Neural cell (in vitro differentiated cells): ENCODE measurements at regions not wholly inside any gene's neighbourhood (a gene's known extent, or its start where the extent isn't known, plus 50 kb on each side); places are given as distances from the start of the nearest gene placed in this dataset.

Experiments
- H2AFZ ChIP-seq: fragments of 200-600, 300-800 bp; sonication (generic), shearing (Covaris generic); 2 replicates; pipeline ENCODE4 v1.6.0; 2014; ENCODE audit warnings: low read depth, mild to moderate bottlenecking, antibody characterized with exemption, low read length, moderate library complexity
- H3F3A ChIP-seq: fragments of 200-600 bp; shearing (Covaris generic); 2 replicates; pipeline ENCODE4 v1.6.1; 2016; ENCODE audit warnings: mild to moderate bottlenecking, moderate library complexity, mixed read lengths, antibody characterized with exemption, low read length; ENCODE audit not compliant: insufficient read depth, poor library complexity, severe bottlenecking
- H3K27ac ChIP-seq: fragments of 200-600, 300-800 bp; sonication (generic), shearing (Covaris generic); 2 replicates; pipeline ENCODE4 v1.5.1; 2014; ENCODE audit warnings: mild to moderate bottlenecking, low read length, moderate library complexity
- H3K27me3 ChIP-seq: fragments of 300-800, 200-600 bp; sonication (generic), shearing (Covaris generic); 2 replicates; pipeline ENCODE4 v1.6.0; 2014; ENCODE audit warnings: mild to moderate bottlenecking, low read depth, low read length, moderate library complexity; ENCODE audit not compliant: insufficient read depth
- H3K36me3 ChIP-seq: fragments of 300-800, 200-600 bp; sonication (generic), shearing (Covaris generic); 2 replicates; pipeline ENCODE4 v1.5.1; 2014; ENCODE audit warnings: mild to moderate bottlenecking, antibody characterized with exemption, low read length, moderate library complexity; ENCODE audit not compliant: insufficient read depth
- H3K4me2 ChIP-seq: fragments of 300-800, 200-600 bp; sonication (generic), shearing (Covaris generic); 2 replicates; pipeline ENCODE4 v1.6.0; 2014; ENCODE audit warnings: mild to moderate bottlenecking, low read length
- H3K4me3 ChIP-seq: fragments of 300-800, 200-600 bp; sonication (generic), shearing (Covaris generic); 2 replicates; pipeline ENCODE4 v1.5.1; 2014; ENCODE audit warnings: mild to moderate bottlenecking, low read length, moderate library complexity
- H3K79me2 ChIP-seq: fragments of 200-600 bp; shearing (Covaris generic); replicated peaks from 2 replicates; pipeline ENCODE4 v1.6.0; 2014; ENCODE audit warnings: mild to moderate bottlenecking, low read length, moderate library complexity; ENCODE audit not compliant: insufficient read depth
- H3K9ac ChIP-seq: fragments of 300-800, 200-600 bp; sonication (generic), shearing (Covaris generic); 2 replicates; pipeline ENCODE4 v1.6.1; 2016; ENCODE audit warnings: mild to moderate bottlenecking, low read length, mixed read lengths
- H3K9me2 ChIP-seq: fragments of 200-600 bp; shearing (Covaris generic); 2 replicates; pipeline ENCODE4 v1.6.1; 2016; ENCODE audit warnings: mild to moderate bottlenecking, low read length, mixed read lengths; ENCODE audit not compliant: insufficient read depth
- H3K9me3 ChIP-seq: fragments of 200-600, 300-800 bp; sonication (generic), shearing (Covaris generic); 2 replicates; pipeline ENCODE4 v1.6.1; 2016; ENCODE audit warnings: mild to moderate bottlenecking, mixed run types, low read length, moderate library complexity, mixed read lengths
- H4K20me1 ChIP-seq: fragments of 200-600 bp; shearing (Covaris generic); 2 replicates; pipeline ENCODE4 v1.6.1; 2016; ENCODE audit warnings: mild to moderate bottlenecking, mixed run types; ENCODE audit not compliant: insufficient read depth
- EP300 ChIP-seq: fragments of 450-650 bp; conservative IDR thresholded peaks from 2 replicates; pipeline ENCODE4 v1.6.1; 2014; ENCODE audit warnings: antibody characterized with exemption, mild to moderate bottlenecking, moderate library complexity; ENCODE audit not compliant: poor library complexity, severe bottlenecking
- EZH2 ChIP-seq: fragments of 200-600, 300-800 bp; shearing (Covaris generic), sonication (generic); IDR thresholded peaks from 2 replicates; pipeline ENCODE4 v1.6.1; 2014; ENCODE audit warnings: antibody characterized with exemption, low read length, borderline replicate concordance, mild to moderate bottlenecking; ENCODE audit not compliant: insufficient read depth, poor library complexity, severe bottlenecking
- MXI1 ChIP-seq: fragments of 450-650 bp; conservative IDR thresholded peaks from 2 replicates; pipeline ENCODE4 v1.6.1; 2014; ENCODE audit warnings: antibody characterized with exemption, mild to moderate bottlenecking; ENCODE audit not compliant: poor library complexity, severe bottlenecking
- POLR2AphosphoS5 ChIP-seq: IDR thresholded peaks from 2 replicates; pipeline ENCODE4 v1.6.1; 2012
- RAD21 ChIP-seq: fragments of 450-650 bp; conservative IDR thresholded peaks from 2 replicates; pipeline ENCODE4 v1.6.1; 2014; ENCODE audit warnings: antibody characterized with exemption, mild to moderate bottlenecking, moderate library complexity
- SMC3 ChIP-seq: fragments of 450-650 bp; conservative IDR thresholded peaks from 2 replicates; pipeline ENCODE4 v1.6.1; 2014; ENCODE audit warnings: antibody characterized with exemption, mild to moderate bottlenecking, moderate library complexity; ENCODE audit not compliant: poor library complexity
- TAF1 ChIP-seq: IDR thresholded peaks from 2 replicates; pipeline ENCODE4 v1.6.1; 2012; ENCODE audit warnings: low read depth
- TF ChIP-seq, protein P1 (sequence below): fragments of 450-650 bp; IDR thresholded peaks from 2 replicates; pipeline ENCODE4 v1.5.1; 2014; ENCODE audit warnings: antibody characterized with exemption, mild to moderate bottlenecking, moderate library complexity; ENCODE audit not compliant: poor library complexity, severe bottlenecking
- TF ChIP-seq, protein P2 (sequence below): IDR thresholded peaks from 2 replicates; pipeline ENCODE4 v1.6.1; 2012; ENCODE audit warnings: borderline replicate concordance

DNA sequence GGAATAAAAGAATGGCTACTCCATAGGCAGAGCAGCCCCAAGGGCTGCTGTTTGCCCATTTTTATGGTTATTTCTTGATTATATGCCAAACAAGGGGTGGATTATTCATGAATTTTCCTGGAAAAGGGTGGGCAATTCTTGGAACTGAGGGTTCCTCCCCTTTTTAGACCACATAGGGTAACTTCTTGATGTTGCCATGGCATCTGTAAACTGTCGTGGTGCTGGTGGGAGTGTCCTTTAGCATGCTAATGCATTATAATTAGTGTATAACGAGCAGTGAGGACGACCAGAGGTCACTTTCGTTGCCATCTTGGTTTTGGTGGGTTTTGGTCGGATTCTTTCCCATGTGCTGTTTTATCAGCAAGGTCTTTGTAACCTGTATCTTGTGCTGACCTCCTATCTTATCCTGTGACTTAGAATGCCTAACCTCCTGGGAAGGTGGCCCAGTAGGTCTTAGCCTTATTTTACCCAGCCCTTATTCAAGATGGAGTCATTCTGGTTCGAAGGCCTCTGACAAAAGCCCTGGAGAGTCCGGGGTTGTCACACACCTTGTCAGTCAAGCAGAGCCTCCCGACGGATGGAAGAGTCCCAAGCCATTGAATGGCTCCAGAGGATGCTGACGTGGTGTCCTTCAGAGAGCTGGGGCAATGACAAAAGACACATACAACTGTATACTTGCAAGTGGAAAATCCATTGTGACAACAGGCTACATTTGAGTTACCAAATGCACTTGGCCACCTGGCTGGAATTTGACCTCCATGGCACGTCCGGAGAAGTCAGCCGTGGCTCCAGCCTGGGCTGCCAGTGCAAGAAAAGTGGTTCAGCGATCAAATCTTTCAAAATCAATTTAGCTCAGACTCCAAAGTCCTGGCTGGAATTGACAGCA, 67.1 kb upstream of the CLINT1 start:
- Histone ChIP-seq H3K9me3 (no peaks in the 10 kb centered on the region), H3K27me3 (no peaks in the 10 kb centered on the region), H3K4me2 (no peak overlapping the region), H3K9ac (no peak overlapping the region), H3F3A (no peaks in the 10 kb centered on the region), H3K4me3 (no peak overlapping the region), H3K9me2 (no peaks in the 10 kb centered on the region), H4K20me1 (no peaks in the 10 kb centered on the region), H3K79me2 (no peaks in the 10 kb centered on the region), H3K27ac (no peak overlapping the region), H2AFZ (no peak overlapping the region), H3K36me3 (no peaks in the 10 kb centered on the region)
- no peak for TF ChIP-seq SMC3

DNA sequence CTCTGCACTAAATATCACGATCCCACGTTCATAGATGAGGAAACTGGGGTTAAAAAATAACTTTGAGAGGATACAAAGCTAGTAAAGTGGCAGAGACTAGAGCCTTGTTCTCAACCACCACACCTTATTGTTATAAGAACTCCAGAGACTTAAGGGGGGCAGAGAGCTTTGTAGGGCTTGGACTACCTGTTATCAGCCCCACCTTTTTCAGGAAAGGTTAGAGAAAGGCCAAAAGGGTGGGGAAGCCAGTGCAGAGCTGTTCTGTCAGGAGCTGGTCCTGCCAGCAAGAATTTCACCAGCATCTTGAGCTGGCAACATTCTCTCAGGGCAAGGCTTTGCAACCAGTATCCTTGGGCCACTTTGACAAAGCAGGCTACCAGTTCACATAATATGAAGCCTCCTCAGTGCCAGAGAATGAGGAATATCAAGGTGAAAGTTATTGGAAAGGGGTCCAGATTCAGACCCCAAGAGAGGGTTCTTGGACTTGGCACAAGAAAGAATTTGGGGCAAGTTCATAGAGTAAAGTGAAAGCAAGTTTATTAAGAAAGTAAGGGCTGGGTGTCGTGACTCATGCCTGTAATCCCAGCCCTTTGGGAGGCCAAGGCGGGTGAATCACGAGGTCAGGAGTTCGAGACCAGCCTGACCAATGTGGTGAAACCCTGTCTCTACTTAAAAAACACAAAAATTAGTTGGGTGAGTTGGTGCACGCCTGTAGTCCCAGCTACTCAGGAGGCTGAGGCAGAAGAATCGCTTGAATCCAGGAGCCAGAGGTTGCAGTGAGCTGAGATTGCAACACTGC, 66.2 kb upstream of the CLINT1 start:
- Histone ChIP-seq H3K9me3 (no peaks in the 10 kb centered on the region), H4K20me1 (no peaks in the 10 kb centered on the region), H3K9me2 (no peaks in the 10 kb centered on the region), H3K79me2 (no peaks in the 10 kb centered on the region), H3K36me3 (no peaks in the 10 kb centered on the region), H3K4me3 (no peak overlapping the region), H3K9ac (no peak overlapping the region), H3K4me2 (no peak overlapping the region), H3K27ac (no peak overlapping the region), H3K27me3 (no peaks in the 10 kb centered on the region), H2AFZ (no peak overlapping the region), H3F3A (no peaks in the 10 kb centered on the region)
- TF ChIP-seq TAF1 (no peak), SMC3 (no peak), POLR2AphosphoS5 (no peak), RAD21 (no peak)

DNA sequence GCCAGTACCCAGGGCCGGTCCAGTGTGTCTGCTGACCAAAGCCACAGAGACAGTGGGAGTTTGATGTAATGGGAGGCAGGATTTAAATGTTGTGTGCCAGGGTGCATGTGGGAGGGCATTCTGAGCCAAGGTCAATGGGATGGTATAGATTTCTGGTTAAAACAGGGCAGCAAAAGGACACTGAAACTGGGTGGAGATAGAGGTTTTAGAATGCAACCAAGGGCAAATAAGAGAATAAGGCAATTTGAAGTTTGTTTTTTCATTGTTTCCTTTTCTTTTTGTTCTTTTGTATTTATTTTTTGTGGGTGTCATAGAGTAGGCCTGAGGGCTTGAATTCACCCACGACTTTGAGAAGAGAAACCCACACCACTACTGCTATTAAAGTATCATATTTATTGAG, 65.5 kb upstream of the CLINT1 start:
- Histone ChIP-seq H3K9ac (no peak overlapping the region), H3K79me2 (no peaks in the 10 kb centered on the region), H3K4me2 (no peak overlapping the region), H3F3A (no peaks in the 10 kb centered on the region), H3K4me3 (no peak overlapping the region), H2AFZ (no peak overlapping the region), H3K9me3 (no peaks in the 10 kb centered on the region), H3K9me2 (no peaks in the 10 kb centered on the region), H3K36me3 (no peaks in the 10 kb centered on the region), H3K27ac (no peak overlapping the region), H4K20me1 (no peaks in the 10 kb centered on the region), H3K27me3 (no peaks in the 10 kb centered on the region)
- no peak for TF ChIP-seq MXI1
- TF ChIP-seq, protein P1, sequence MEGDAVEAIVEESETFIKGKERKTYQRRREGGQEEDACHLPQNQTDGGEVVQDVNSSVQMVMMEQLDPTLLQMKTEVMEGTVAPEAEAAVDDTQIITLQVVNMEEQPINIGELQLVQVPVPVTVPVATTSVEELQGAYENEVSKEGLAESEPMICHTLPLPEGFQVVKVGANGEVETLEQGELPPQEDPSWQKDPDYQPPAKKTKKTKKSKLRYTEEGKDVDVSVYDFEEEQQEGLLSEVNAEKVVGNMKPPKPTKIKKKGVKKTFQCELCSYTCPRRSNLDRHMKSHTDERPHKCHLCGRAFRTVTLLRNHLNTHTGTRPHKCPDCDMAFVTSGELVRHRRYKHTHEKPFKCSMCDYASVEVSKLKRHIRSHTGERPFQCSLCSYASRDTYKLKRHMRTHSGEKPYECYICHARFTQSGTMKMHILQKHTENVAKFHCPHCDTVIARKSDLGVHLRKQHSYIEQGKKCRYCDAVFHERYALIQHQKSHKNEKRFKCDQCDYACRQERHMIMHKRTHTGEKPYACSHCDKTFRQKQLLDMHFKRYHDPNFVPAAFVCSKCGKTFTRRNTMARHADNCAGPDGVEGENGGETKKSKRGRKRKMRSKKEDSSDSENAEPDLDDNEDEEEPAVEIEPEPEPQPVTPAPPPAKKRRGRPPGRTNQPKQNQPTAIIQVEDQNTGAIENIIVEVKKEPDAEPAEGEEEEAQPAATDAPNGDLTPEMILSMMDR = no peak
- no peak for TF ChIP-seq EZH2
- TF ChIP-seq, protein P2, sequence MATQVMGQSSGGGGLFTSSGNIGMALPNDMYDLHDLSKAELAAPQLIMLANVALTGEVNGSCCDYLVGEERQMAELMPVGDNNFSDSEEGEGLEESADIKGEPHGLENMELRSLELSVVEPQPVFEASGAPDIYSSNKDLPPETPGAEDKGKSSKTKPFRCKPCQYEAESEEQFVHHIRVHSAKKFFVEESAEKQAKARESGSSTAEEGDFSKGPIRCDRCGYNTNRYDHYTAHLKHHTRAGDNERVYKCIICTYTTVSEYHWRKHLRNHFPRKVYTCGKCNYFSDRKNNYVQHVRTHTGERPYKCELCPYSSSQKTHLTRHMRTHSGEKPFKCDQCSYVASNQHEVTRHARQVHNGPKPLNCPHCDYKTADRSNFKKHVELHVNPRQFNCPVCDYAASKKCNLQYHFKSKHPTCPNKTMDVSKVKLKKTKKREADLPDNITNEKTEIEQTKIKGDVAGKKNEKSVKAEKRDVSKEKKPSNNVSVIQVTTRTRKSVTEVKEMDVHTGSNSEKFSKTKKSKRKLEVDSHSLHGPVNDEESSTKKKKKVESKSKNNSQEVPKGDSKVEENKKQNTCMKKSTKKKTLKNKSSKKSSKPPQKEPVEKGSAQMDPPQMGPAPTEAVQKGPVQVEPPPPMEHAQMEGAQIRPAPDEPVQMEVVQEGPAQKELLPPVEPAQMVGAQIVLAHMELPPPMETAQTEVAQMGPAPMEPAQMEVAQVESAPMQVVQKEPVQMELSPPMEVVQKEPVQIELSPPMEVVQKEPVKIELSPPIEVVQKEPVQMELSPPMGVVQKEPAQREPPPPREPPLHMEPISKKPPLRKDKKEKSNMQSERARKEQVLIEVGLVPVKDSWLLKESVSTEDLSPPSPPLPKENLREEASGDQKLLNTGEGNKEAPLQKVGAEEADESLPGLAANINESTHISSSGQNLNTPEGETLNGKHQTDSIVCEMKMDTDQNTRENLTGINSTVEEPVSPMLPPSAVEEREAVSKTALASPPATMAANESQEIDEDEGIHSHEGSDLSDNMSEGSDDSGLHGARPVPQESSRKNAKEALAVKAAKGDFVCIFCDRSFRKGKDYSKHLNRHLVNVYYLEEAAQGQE = no peak
- no peak for TF ChIP-seq POLR2AphosphoS5
- no peak for TF ChIP-seq SMC3
- no peak for TF ChIP-seq EP300
